GM18519 (cell line): ENCODE measurements at regions not wholly inside any gene's neighbourhood (a gene's known extent, or its start where the extent isn't known, plus 50 kb on each side); places are given as distances from the start of the nearest gene placed in this dataset.
A peak's percentile ranks its signal among the peaks of the same experiment; 100 is the strongest.

Experiments
- ATAC-seq: cut with Tn5 transposase; IDR thresholded peaks from one replicate; pipeline ENCODE4 v1.9.1; 2021; ENCODE audit warnings: mild to moderate bottlenecking, moderate library complexity; ENCODE audit not compliant: unreplicated experiment, low FRiP score

DNA sequence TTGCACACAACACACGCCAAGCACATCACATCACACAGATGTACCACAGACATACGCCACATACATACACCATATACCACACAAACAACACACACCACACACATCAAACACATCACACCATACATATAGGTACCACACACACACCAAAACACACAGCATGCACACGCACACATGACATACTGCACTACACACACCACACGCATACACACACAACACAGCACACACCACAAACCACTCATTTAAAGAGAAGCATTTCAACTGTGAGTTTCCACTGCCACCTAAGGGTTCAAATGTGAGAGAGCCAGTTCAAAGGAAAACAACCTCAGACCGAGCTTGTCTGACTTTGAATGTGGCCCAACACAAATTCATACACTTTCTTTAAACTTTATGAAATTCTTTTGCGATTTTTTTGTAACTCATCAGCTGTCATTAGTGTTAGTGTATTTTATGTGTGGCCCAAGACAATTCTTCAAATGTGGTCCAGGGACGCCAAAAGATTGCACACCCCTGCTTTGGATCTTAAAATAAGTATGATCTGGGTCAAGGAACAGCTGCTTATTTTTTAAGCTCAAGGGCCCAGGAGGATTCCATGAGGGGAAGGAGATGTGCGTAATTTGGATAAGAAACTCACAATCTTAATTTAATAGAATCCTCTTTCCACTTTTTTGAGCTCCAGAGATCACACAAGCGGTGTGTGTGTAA is 494.6 kb downstream of the GADD45G start:
- ATAC-seq: no peak

DNA sequence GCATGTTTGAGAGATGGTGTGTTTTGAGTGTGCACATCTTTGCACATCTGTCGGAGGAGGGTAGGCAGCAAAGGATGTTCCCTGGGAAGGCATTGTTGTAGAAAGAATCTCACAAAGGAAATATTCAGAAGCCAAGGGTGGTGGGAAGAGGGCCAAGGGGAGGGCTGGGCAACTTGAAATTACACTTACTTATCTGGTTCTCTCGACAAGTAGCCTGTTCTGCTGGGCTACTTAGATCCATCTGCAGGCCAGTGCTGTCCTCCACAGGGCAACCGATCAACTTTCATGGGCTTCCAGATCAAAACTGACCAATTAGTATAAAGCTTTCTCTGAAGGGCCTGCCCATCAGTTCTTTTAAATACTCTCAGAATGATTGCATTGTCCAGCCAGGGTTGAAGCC is 495.2 kb downstream of the GADD45G start:
- ATAC-seq: no peak

DNA sequence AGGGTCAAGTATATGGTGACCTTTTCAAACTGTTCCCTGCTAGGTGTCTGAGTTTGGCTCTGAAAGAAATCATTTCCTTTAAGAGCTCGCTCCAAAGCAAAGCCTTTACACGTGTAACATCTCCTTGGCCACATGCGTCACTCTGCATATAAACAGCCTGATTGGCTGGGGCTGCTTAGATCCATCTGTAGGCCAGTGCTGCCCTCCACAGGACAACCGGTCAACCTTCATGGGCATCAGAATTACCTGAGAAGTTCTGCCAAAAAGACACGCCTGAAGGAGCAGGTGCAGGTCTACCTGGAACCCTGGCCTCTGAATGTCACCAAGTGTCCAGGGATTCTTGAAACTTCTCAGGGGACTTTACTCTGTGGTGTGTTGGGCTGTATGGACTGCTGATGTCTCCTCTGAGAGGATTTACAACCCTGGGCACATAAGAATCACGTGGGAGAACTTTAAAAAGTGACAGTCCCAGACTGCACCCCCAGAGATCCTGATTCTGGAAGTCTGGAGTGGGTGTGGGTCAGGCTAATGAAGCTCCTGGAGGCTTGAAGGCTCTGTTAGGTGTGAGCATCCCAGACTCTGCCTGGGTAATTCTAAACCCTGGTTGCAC is 497.6 kb downstream of the GADD45G start:
- peak; percentile 86 for ATAC-seq

DNA sequence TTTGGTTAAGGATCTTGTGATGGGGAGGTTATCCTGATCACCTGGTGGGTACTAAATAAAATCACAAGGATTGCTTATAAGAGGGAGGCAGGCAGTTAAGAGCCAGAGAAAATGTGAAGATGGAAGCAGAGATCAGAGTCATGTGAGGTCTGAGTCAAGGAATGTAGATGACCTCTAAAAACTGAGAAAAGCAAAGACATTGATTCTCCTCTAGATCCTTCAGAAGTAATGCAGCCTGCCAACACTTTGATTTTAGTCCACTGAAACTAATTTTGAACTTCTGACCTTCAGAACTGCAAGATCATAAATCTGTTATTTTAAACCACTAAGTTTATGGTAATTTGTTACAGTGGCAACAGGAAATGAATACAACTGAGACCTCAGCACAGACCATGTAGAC is 499.0 kb downstream of the GADD45G start:
- ATAC-seq: no peak

DNA sequence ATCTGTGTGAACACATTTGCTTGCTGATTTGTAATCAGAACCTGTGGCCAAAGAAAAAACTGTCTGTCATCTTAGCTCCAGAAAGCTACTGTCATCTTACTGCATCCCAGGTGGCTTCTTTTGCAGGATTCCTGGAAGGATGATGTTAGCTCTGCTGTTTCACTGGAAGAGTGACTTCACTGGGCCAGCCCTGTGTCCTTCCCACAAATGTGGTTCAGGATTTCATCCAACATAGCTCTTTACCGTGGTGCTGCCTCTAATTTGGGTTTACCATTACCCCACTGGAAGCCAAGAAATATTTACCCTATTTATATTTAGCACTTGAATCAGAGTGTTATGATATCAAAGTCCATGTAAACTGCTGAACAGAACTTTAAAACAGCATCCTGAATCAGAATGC is 501.0 kb downstream of the GADD45G start:
- ATAC-seq: no peak

DNA sequence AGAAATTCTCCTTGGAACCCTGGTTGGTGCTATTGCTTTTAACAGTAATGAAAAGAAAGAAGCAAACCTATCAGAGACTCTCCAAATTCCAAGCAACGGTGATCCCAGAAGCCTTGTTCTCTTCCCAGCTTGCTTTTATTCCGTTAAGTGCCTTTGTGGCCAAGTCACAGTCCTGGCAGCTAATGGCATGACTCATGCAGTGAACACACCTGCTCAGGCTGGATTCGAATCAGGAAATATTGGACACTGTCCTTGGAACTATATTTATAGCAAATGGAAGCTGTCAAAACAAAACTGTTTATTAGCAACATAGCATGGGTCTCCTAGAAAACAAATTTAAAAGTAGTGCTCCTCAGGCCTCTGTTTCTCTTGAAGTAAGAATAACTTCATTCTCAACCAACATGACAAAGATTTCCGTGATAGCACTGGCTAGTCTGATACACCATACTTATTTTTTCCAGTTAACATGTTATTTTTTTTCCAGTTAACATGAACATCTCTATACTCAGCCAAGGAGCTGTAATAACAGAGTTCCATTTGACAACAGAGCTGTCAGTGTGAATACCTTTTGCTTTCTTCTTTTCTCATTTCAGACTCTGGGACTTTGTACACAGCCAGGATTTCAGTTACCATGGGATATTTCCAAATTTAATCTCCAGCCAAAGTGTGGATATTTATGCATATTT is 502.4 kb downstream of the GADD45G start:
- no peak for ATAC-seq

DNA sequence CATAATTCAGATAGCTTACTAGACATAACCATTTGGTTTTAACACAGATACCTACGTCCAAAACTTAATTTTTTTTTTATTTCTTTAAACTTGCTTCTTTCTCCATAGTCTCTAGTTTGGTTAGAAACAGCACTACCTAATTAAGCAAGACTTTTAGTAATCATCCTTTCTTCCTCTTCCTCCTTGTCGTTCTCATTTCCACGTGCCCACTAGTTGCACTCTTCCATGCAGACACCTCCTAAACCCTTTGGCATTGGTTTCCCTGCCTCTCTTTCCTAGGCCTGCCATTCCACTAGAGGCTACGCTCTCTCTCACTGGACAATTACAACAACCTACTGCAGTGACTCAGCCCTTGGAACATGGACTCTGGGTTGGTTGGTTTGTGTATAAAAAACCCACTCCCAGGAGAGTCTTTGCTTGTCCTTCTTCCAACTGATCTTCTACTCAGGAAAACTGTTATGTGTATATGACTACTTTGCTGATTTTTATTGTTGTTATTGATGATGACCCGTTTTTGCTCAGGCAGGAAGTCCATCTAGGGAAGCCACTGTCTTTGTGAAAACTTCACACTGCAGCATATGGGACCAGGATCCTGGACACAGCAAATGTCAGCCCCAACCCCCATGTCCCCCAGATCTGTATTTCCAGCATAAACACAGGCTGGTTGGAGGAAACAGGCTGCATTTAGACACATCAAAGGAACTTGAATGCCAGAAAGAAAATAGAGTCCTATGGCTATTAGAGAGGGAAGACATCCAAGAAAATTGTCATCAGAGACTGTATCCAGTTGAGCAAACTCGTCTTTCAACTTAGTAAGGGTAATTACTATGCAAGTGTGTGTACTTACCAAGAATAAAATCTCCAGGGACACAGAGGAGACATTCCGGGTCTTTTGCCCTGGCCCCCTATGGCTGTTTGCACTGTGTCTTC is 503.2 kb downstream of the GADD45G start:
- no peak for ATAC-seq

DNA sequence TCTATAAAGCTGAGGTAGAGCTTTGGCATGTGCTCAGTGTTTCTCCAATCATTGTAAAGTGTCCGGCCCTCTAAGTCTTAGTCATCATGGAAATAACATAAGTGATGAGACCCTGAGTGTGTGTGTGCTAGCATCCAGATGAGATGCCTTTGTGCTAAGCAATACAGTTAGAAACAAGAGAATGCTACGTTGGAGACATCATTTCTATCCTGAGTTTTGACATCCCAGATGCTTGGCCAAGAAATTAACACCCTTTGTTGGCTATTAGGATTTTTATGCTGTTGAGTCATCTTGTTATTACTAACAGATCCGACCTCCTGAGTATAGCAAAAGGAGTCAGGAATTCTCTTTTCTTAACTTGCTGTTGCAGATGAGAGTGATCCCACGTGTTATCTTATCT is 508.0 kb downstream of the GADD45G start:
- ATAC-seq: no peak

DNA sequence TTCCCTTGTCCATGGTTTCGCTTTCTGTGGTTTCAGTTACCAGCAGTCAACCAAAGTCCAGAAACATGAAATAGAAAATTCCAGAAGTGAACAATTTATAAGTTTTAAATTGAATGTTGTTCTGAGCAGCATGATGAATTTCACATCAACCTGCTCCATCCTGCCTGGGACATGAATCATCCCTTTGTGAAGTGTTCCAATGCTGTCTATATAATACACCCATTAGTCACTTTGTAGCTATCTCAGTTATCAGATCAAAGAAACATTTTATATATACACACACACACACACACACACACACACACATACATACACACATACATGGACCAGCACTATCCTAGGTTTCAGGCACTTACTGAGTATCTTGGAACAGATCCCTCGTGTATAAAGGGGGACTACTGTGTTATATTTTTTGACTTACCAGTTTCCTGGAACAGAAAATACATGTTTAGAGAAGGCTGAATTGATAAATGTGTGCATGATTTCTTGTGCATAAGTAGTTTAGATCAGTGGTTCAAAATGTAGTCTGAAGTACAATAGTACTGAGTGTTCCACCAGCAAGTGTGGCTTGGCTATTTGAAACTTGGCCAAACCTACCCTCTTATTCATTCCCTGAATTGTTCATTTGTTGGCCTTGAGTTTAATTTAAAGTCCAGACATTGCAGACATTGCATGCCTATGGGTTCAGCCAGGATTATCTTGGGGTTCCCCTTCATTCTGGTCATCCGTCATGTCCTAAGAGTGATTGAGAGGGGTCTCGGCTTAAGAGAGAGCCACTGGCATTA is 510.0 kb downstream of the GADD45G start:
- no peak for ATAC-seq

DNA sequence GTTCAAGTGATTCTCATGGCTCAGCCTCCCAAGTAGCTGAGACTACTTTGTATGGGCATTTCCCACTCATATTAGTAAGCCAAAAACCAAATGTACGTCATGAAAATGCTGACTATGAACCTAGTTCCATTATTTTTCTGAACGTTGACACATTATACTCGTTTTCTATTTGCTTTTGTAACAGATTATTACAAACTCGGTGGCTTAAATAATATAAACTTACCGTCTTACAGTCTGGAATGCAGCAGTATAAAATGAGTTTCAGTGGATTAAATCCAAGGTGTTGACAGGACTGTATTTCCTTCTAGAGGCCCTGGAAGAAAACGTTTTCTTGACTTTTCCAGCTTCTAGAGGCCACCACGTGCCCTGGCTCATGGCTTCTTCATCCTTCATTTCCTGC is 517.0 kb downstream of the GADD45G start:
- no peak for ATAC-seq

DNA sequence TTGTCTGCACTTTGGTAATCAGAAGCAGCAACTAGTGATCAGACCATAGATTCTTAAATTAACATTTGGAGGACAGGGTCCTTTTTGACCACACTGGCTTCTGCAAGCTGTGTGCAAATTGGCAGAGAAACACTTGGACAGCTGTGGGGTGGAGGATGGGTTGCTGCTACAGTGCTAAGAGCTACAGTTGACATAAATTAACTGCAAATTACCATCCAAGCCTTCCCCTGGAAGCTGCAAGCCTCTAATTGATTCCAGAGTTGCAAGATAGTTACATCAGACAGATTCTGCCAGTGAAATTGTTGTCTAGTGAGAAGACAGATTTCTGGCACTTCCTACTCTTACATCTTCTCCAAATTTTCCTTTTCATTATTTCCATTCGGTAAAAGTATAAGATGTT is 517.7 kb downstream of the DIRAS2 start:
- ATAC-seq: no peak

DNA sequence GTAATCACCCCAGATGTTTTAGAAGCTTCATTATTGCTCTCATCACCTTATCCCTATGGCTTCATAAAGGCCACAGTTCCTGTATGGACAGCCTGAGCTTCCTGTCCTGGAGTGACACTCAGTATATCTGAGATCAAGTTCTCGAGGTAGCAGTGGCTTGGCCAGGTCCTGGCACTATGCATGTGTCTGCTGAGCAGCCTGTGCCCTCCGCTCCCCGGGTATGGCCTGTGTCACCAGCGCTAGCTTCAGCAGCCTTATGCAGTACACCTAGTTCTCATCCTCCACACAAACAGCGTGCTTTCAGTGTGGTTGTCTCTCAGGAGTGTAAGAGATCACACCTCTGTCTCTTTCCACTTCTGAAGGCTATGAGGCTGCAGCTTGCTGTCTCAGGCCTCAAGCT is 514.7 kb downstream of the DIRAS2 start:
- ATAC-seq: no peak

DNA sequence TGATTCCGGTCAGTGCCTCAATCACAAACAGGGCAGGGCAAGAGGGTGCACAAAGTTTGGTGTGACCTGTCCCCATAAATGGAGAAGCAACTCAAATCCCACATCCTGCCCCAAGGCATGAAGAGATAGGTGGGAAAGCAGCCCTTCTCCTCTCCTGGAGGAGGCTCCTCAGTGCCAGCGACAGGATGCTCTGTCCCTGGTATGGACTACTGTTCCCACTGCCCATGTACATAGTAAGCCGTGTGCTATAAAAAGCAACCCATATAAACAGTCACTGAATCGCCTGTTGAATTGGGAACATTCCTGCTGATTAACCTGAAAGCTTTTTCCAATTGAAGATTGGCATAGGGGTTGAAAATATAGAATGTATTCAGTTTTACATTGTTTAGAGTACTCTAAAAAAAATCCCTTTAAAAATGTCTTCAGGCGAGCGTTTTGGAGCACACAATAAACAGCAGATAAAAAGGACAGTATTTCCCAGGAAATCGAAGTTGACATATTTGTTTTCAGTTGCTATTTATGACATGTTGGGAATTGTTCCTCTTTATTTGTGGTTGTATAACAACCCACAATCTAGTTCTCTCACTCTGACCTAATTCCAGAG is 513.9 kb downstream of the DIRAS2 start:
- ATAC-seq: no peak

DNA sequence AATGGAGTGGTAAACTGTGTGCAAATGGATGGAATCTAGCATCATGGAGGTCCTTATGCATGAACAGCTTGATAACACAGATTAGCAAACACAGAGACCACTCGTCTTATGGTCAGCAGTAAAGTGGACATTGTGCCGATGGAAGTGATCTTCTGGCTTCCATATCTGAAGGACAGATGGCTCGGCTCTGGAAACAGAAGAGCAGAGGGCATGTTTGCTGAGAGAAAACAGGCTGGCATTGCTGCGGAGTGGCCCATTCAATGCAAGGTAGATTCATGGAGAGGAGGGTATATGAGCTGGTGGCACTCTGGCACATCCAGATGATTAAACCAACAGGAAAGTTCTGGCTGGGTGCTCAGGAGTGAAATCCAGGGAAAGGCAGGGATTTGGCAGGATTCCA is 513.2 kb downstream of the DIRAS2 start:
- no peak for ATAC-seq

DNA sequence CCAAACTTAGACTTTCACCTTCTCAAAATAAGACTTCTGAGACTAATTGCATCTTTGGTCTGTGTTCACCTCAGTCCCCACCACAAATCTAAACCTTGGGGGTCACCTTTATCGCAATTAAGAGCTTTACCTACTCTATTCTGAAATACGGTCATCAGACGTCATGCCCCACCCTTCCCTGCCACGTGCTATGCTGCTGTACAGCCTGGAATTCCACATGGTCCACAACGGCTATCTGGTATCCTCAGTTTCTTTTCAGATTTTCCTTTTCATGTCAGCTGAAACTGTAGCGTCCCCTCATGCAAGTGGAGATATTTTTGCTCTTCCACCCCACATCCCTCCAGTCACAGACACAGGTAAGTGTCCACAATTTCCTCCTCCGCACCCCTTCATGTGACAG is 511.1 kb downstream of the DIRAS2 start:
- no peak for ATAC-seq

DNA sequence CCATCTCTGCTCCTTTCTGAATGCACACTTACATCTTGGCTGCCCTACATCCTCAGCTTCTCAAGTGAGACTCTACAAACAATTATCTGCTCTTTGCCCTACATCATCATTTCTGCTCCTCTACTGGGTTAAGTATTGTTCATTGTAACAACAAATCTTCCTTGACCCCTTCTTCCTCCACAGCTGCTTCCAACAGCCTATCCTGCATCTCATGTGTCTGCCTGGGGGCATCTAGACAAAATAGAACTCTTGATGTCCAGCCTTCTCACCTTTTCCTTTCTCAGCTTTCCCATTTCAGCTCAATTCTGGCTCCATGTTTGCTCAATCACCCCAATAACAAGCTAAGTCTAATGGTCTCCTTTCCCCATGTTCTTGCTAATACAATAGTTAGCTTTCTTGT is 509.8 kb downstream of the DIRAS2 start:
- no peak for ATAC-seq

DNA sequence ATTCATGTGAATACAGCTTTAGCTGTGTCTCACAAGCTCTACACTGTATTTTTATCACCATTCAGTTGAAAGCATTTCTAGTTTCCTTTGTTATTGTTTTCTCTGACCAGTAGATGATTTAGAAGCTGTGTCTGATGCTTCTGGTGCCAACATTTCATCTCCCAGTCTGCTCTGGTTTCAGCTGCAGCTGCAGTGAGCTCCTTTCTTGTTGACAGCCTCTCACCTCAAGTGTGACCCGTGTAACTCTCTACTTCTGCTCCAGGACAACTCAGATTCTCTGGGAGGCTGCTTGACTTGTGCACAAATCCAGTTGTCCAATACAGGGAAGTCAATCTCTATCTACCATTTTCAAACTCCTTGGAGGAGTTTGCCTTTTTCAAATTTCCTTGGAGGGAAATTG is 504.8 kb downstream of the DIRAS2 start:
- ATAC-seq: no peak

DNA sequence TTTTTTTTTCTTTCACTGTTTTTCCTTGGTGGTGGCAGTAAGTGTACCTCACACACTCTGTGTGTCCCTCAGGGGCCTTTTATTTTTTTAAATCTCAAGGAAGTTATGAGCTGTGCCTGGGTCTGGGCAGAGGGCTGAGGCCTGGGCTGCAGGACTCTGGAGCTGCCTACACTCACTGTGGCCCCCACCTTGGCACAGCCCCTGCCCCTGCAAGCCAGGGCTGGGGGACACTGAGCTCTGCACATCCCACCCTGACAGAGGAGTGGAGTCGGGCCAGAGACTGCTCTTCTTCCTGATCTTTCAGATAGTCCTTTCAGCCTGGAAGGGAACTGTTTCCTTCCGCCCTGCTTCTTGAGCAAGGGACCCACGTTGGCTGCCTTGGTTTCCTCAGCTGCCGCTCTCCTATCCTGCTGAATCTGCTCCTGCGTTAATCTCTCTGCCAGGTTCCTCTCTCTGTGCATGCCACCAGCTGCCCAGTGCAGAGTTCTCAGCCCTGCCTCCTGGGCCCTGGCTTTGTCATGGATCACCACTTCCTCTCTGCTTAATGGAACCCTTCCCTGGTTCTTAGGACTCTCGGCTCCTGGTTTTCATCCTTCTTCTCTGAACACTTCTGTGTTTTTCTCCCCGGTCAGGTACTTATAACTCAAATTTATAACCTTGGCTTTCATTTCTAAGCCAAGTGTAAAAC is 502.3 kb downstream of the DIRAS2 start:
- no peak for ATAC-seq

DNA sequence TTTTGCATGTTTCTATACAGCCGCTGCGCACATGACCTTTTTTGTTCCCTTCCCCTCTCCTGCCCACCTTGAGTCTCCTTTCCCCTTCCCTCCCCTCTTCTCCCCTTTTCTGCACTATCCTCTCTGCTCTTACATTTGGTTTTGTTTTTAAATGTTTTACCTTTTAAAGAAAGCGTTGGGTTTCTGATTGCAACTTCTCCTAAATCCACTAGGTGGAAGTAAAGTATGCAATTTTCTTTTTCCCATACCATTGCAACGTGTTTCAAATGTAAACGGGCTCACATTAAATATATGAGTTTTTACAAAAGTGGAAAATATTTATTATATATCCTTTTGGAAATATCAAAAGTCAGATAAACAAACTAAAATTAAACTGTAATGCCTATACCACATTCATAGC is 500.9 kb downstream of the DIRAS2 start:
- no peak for ATAC-seq
